Mesenchymal stem cell (in vitro differentiated cells and primary cell): ENCODE measurements at regions not wholly inside any gene's neighbourhood (a gene's known extent, or its start where the extent isn't known, plus 50 kb on each side); places are given as distances from the start of the nearest gene placed in this dataset.

ENCODE experiments used
- DNase-seq: peaks from one replicate; pipeline ENCODE4 v3.0.0-alpha.2; 2013
- H2AFZ ChIP-seq: one replicate; pipeline ENCODE4 v1.6.1; 2013; ENCODE audit warnings: low read depth, mild to moderate bottlenecking, control low read depth, inconsistent platforms, low read length, moderate library complexity
- H2AK5ac ChIP-seq: 2 replicates; pipeline ENCODE4 v1.6.1; 2013; ENCODE audit warnings: low read length, moderate library complexity, mild to moderate bottlenecking, inconsistent platforms; ENCODE audit not compliant: severe bottlenecking
- H2BK120ac ChIP-seq: one replicate; pipeline ENCODE4 v1.6.1; 2013; ENCODE audit warnings: low read depth, mild to moderate bottlenecking, inconsistent platforms, low read length, moderate library complexity
- H2BK12ac ChIP-seq, 2 experiments: one replicate each; pipeline ENCODE4 v1.6.1; 2013; ENCODE audit warnings: inconsistent platforms in 2 of 2, low read length in 2 of 2, mild to moderate bottlenecking in 2 of 2, moderate library complexity in 2 of 2, control low read depth in 1 of 2
- H2BK15ac ChIP-seq: one replicate; pipeline ENCODE4 v1.6.1; 2013; ENCODE audit warnings: mild to moderate bottlenecking, low read depth, inconsistent platforms; ENCODE audit not compliant: poor library complexity, severe bottlenecking
- H2BK5ac ChIP-seq: 2 replicates; pipeline ENCODE4 v1.6.1; 2013; ENCODE audit warnings: low read depth, mild to moderate bottlenecking, low read length, control low read depth, inconsistent platforms; ENCODE audit not compliant: poor library complexity, severe bottlenecking
- H3K14ac ChIP-seq, 2 experiments: one replicate each; pipeline ENCODE4 v1.6.1; 2013; ENCODE audit warnings: inconsistent platforms in 2 of 2, low read length in 2 of 2, control low read depth in 1 of 2, mild to moderate bottlenecking in 1 of 2, moderate library complexity in 1 of 2
- H3K18ac ChIP-seq, 2 experiments: one replicate each; pipeline ENCODE4 v1.6.1; 2013; ENCODE audit warnings: inconsistent platforms in 2 of 2, low read length in 2 of 2, control low read depth in 1 of 2, low read depth in 1 of 2, mild to moderate bottlenecking in 1 of 2
- H3K23ac ChIP-seq, 2 experiments: one replicate each; pipeline ENCODE4 v1.6.1; 2013; ENCODE audit warnings: inconsistent platforms in 2 of 2, low read length in 2 of 2, mild to moderate bottlenecking in 2 of 2, moderate library complexity in 2 of 2, control low read depth in 1 of 2
- H3K27ac ChIP-seq: 2 replicates; pipeline ENCODE4 v1.5.1; 2013; ENCODE audit warnings: mild to moderate bottlenecking, moderate library complexity, low read length, control low read depth, inconsistent platforms; ENCODE audit not compliant: poor library complexity, severe bottlenecking
- H3K27me3 ChIP-seq, 2 experiments: 2 replicates each; pipeline versions ENCODE4 v1.6.1 to v1.7.0; 2013; ENCODE audit warnings: low read length in 2 of 2, mild to moderate bottlenecking in 2 of 2, moderate library complexity in 2 of 2, control low read depth in 1 of 2, inconsistent platforms in 1 of 2; ENCODE audit not compliant: control insufficient read depth in 1 of 2, insufficient read depth in 1 of 2
- H3K36me3 ChIP-seq, 2 experiments: 2 replicates each; pipeline versions ENCODE4 v1.6.1 to v1.7.0; 2013; ENCODE audit warnings: low read length in 2 of 2, control low read depth in 1 of 2, inconsistent platforms in 1 of 2, low read depth in 1 of 2, mild to moderate bottlenecking in 1 of 2; ENCODE audit not compliant: insufficient read depth in 2 of 2, control insufficient read depth in 1 of 2
- H3K4ac ChIP-seq, 2 experiments: one replicate each; pipeline ENCODE4 v1.6.1; 2013; ENCODE audit warnings: inconsistent platforms in 2 of 2, low read length in 2 of 2, mild to moderate bottlenecking in 2 of 2, moderate library complexity in 2 of 2, control low read depth in 1 of 2, low read depth in 1 of 2
- H3K4me1 ChIP-seq: 2 replicates; pipeline ENCODE4 v1.6.1; 2013; ENCODE audit warnings: low read depth, low read length, control low read depth; ENCODE audit not compliant: control insufficient read depth, insufficient read depth
- H3K4me2 ChIP-seq: 2 replicates; pipeline ENCODE4 v1.6.1; 2013; ENCODE audit warnings: low read length, mild to moderate bottlenecking, inconsistent platforms; ENCODE audit not compliant: poor library complexity, severe bottlenecking
- H3K4me3 ChIP-seq, 2 experiments: 2 replicates each; pipeline versions ENCODE4 v1.5.1 to v1.7.0; 2013; ENCODE audit warnings: low read length in 2 of 2, mild to moderate bottlenecking in 2 of 2, control low read depth in 1 of 2, low read depth in 1 of 2; ENCODE audit not compliant: insufficient read depth in 1 of 2
- H3K79me1 ChIP-seq: replicated peaks from 2 replicates; pipeline ENCODE4 v1.6.1; 2013; ENCODE audit warnings: mild to moderate bottlenecking, control low read depth, low read length, inconsistent platforms; ENCODE audit not compliant: poor library complexity, severe bottlenecking
- H3K9ac ChIP-seq: 2 replicates; pipeline ENCODE4 v1.7.0; 2013; ENCODE audit warnings: mild to moderate bottlenecking, low read length, moderate library complexity
- H3K9me3 ChIP-seq: 2 replicates; pipeline ENCODE4 v1.7.0; 2013; ENCODE audit warnings: mild to moderate bottlenecking, low read length; ENCODE audit not compliant: control insufficient read depth
- H4K8ac ChIP-seq: one replicate; pipeline ENCODE4 v1.6.1; 2013; ENCODE audit warnings: inconsistent platforms, mild to moderate bottlenecking, low read length, moderate library complexity
- H4K91ac ChIP-seq: one replicate; pipeline ENCODE4 v1.6.1; 2013; ENCODE audit warnings: mild to moderate bottlenecking, low read length, inconsistent platforms
- WGBS: methylation state at CpG from one replicate; pipeline ENCODE4 v1.1.7; 2013; ENCODE audit warnings: mixed read lengths; 5-methylcytosine and 5-hydroxymethylcytosine counted together

GRCh38 chr1:189627427-189627826 lies 850.2 kb downstream of the BRINP3 start:
- Histone ChIP-seq H4K8ac (no peak overlapping the region), H2AFZ (no peak overlapping the region), H2AK5ac (no peak overlapping the region), H3K79me1 (no peaks in the 10 kb centered on the region), H3K4ac (no peak overlapping the region), H3K9me3 (no peaks in the 10 kb centered on the region), H3K4me3 (no peak overlapping the region), H2BK15ac (no peak overlapping the region), H3K27me3 (no peaks in the 10 kb centered on the region), H3K36me3 (no peaks in the 10 kb centered on the region), H3K23ac (no peak overlapping the region), H3K4me1 (peaks cover 1% of the 10 kb centered on the region), H3K18ac (no peak overlapping the region), H2BK120ac (no peak overlapping the region), H2BK5ac (no peak overlapping the region), H3K27ac (no peak overlapping the region), H3K9ac (no peak overlapping the region), H3K4me2 (no peak overlapping the region), H2BK12ac (no peak overlapping the region), H3K14ac (no peak overlapping the region), H4K91ac (no peak overlapping the region)
- no peak for DNase-seq
- WGBS: 70% methylated on average over 1 of the region's 2 CpGs

- Histone ChIP-seq H2BK120ac (no peak overlapping the region), H2AFZ (no peak overlapping the region), H3K36me3 (no peaks in the 10 kb centered on the region), H2BK15ac (no peak overlapping the region), H4K91ac (no peak overlapping the region), H2AK5ac (peak overlapping the region; percentile 87), H3K9ac (no peak overlapping the region), H3K18ac (no peak overlapping the region), H3K9me3 (no peaks in the 10 kb centered on the region), H2BK5ac (no peak overlapping the region), H3K27ac (no peak overlapping the region), H3K27me3 (no peaks in the 10 kb centered on the region), H3K4me3 (no peak overlapping the region), H3K23ac (no peak overlapping the region), H2BK12ac (no peak overlapping the region), H3K4me2 (no peak overlapping the region), H3K79me1 (no peaks in the 10 kb centered on the region), H3K14ac (no peak overlapping the region), H3K4ac (no peak overlapping the region), H4K8ac (no peak overlapping the region), H3K4me1 (peaks cover 1% of the 10 kb centered on the region)
- 31% methylated on average over 3 of the region's 3 CpGs for WGBS
- no peak for DNase-seq
Observed at GRCh38 chr1:189628857-189629256, 848.8 kb downstream of the BRINP3 start.

- no peak overlapping the region for H2BK5ac ChIP-seq
- WGBS: 91% methylated on average over 1 of the region's 2 CpGs
Observed at GRCh38 chr1:189633658-189634057, 844.0 kb downstream of the BRINP3 start.

GRCh38 chr1:189637041-189637440 lies 840.6 kb downstream of the BRINP3 start:
- H2BK15ac ChIP-seq: no peak overlapping the region
- H4K8ac ChIP-seq: no peak overlapping the region
- H2BK120ac ChIP-seq: no peak overlapping the region
- H3K4me3 ChIP-seq: no peak overlapping the region
- no peak overlapping the region for H3K23ac ChIP-seq
- no peaks in the 10 kb centered on the region for H3K36me3 ChIP-seq
- no peak overlapping the region for H3K4ac ChIP-seq
- H2BK5ac ChIP-seq: no peak overlapping the region
- H3K4me1 ChIP-seq: no peaks in the 10 kb centered on the region
- no peak overlapping the region for H2BK12ac ChIP-seq
- H2AFZ ChIP-seq: no peak overlapping the region
- no peak overlapping the region for H3K18ac ChIP-seq
- no peaks in the 10 kb centered on the region for H3K27me3 ChIP-seq
- no peak overlapping the region for H2AK5ac ChIP-seq
- no peak overlapping the region for H3K14ac ChIP-seq
- H3K27ac ChIP-seq: no peak overlapping the region
- no peak overlapping the region for H3K4me2 ChIP-seq
- WGBS: 75% methylated on average over 2 of the region's 2 CpGs
- H3K79me1 ChIP-seq: no peaks in the 10 kb centered on the region
- no peak for DNase-seq
- H3K9me3 ChIP-seq: no peaks in the 10 kb centered on the region
- H3K9ac ChIP-seq: no peak overlapping the region
- H4K91ac ChIP-seq: no peak overlapping the region

More at GRCh38 chr1:189633658-189634057, 844.0 kb downstream of the BRINP3 start:
- no peak overlapping the region for H4K8ac ChIP-seq
- H2AFZ ChIP-seq: no peak overlapping the region
- no peak overlapping the region for H3K4ac ChIP-seq
- no peak overlapping the region for H4K91ac ChIP-seq
- H3K14ac ChIP-seq: no peak overlapping the region
- H3K4me3 ChIP-seq: no peak overlapping the region
- H3K23ac ChIP-seq: no peak overlapping the region
- H3K36me3 ChIP-seq: no peaks in the 10 kb centered on the region
- H2BK12ac ChIP-seq: no peak overlapping the region
- no peak overlapping the region for H3K18ac ChIP-seq
- H2BK15ac ChIP-seq: no peak overlapping the region
- H3K4me1 ChIP-seq: peaks cover 1% of the 10 kb centered on the region
- H3K9me3 ChIP-seq: no peaks in the 10 kb centered on the region
- H2AK5ac ChIP-seq: no peak overlapping the region
- H3K79me1 ChIP-seq: no peaks in the 10 kb centered on the region
- H3K27ac ChIP-seq: no peak overlapping the region
- H3K27me3 ChIP-seq: no peaks in the 10 kb centered on the region
- no peak for DNase-seq
- H3K9ac ChIP-seq: no peak overlapping the region
- no peak overlapping the region for H2BK120ac ChIP-seq
- H3K4me2 ChIP-seq: no peak overlapping the region
